8988T (cell line): ENCODE measurements at regions not wholly inside any gene's neighbourhood (a gene's known extent, or its start where the extent isn't known, plus 50 kb on each side); places are given as distances from the start of the nearest gene placed in this dataset.
"Not testable (repeated sequence)": the region's sequence is repeated elsewhere in the genome, so short reads cannot be mapped to it uniquely, and the experiment has no call there.

Experiments
- DNase-seq: peaks from one replicate; pipeline ENCODE4 v3.0.0; 2011

GRCh38 chr9:86515221-86515620, 161.0 kb upstream of the TUT7 start:
- no peak for DNase-seq

- DNase-seq: no peak
Observed at GRCh38 chr9:86513429-86513828, 159.2 kb upstream of the TUT7 start.

GRCh38 chr9:86512929-86513328, 158.7 kb upstream of the TUT7 start:
- no peak for DNase-seq

- DNase-seq: no peak
Observed at GRCh38 chr9:86511614-86512360, 157.6 kb upstream of the TUT7 start.

- no peak for DNase-seq
Observed at GRCh38 chr9:86508208-86508903, 154.1 kb upstream of the TUT7 start.

GRCh38 chr9:86507212-86507630, 153.0 kb upstream of the TUT7 start:
- DNase-seq: no peak

GRCh38 chr9:86503942-86504341, 149.7 kb upstream of the TUT7 start:
- DNase-seq: no peak

- no peak for DNase-seq
Observed at GRCh38 chr9:86503314-86503713, 149.1 kb upstream of the TUT7 start.

GRCh38 chr9:86500667-86501435, 146.6 kb upstream of the TUT7 start:
- DNase-seq: no peak

GRCh38 chr9:86500031-86500430, 145.8 kb upstream of the TUT7 start:
- no peak for DNase-seq

- no peak for DNase-seq
Observed at GRCh38 chr9:86494644-86495111, 140.5 kb upstream of the TUT7 start.

GRCh38 chr9:86491468-86492266, 137.5 kb upstream of the TUT7 start:
- no peak for DNase-seq

GRCh38 chr9:86488794-86489193, 134.6 kb upstream of the TUT7 start:
- no peak for DNase-seq

GRCh38 chr9:86488345-86488744, 134.1 kb upstream of the TUT7 start:
- no peak for DNase-seq

GRCh38 chr9:86487838-86488233, 133.6 kb upstream of the TUT7 start:
- no peak for DNase-seq

GRCh38 chr9:86486891-86487837, 133.0 kb upstream of the TUT7 start:
- DNase-seq: no peak

- no peak for DNase-seq
Observed at GRCh38 chr9:86485359-86485758, 131.1 kb upstream of the TUT7 start.

- DNase-seq: no peak
Observed at GRCh38 chr9:86483496-86483895, 129.3 kb upstream of the TUT7 start.

GRCh38 chr9:86481466-86481865, 127.3 kb upstream of the TUT7 start:
- DNase-seq: no peak

GRCh38 chr9:86475255-86475654, 121.0 kb upstream of the TUT7 start:
- DNase-seq: not testable (repeated sequence)

GRCh38 chr9:86471171-86471815, 117.1 kb upstream of the TUT7 start:
- DNase-seq: no peak
